ENCODE measurements at regions not wholly inside any gene's neighbourhood (a gene's known extent, or its start where the extent isn't known, plus 50 kb on each side); places are given as distances from the start of the nearest gene placed in this dataset.
"Not testable (repeated sequence)": the region's sequence is repeated elsewhere in the genome, so short reads cannot be mapped to it uniquely, and the experiment has no call there.

DNA sequence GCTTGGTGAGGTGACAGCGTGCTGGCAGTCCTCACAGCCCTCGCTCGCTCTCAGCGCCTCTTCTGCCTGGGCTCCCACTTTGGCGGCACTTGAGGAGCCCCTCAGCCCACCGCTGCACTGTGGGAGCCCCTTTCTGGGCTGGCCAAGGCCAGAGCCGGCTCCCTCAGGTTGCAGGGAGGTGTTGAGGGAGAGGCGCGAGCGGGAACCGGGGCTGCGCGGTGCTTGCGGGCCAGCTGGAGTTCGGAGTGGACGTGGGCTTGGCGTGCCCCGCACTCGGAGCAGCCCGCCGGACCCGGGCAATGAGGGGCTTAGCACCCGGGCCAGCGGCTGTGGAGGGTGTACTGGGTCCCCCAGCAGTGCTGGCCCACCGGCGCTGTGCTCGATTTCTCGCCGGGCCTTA lies 134.2 kb upstream of the BASP1 start:
- not testable (repeated sequence) for DNase-seq (ENCODE audit: low read depth)

- peak; percentile 82 for DNase-seq (ENCODE audit: low read depth)
These were observed 130.4 kb upstream of the BASP1 start for GRCh38 chr5:17087035-17087434.

- DNase-seq (ENCODE audit: low read depth), result no peak
These were observed 129.4 kb upstream of the BASP1 start for GRCh38 chr5:17088051-17088450.

DNA sequence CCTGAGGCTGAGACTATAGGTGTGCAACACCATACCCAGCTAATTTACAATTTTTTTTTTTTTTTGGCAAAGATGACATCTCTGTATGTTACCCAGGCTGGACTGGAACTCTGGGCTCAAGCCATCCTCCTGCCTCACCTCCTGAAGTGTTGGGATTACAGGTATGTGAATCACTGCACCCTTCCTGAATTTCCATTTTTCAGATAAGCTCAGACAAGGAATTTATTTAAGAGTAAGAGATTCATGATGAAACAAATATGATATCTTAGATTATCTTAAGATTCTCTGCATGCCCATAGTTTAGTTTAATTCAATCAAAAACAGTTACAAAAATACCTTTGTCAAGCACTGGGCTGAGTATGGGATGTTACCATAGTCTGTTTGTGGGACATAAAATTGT lies 128.4 kb upstream of the BASP1 start:
- DNase-seq (ENCODE audit: low read depth), result no peak

DNA sequence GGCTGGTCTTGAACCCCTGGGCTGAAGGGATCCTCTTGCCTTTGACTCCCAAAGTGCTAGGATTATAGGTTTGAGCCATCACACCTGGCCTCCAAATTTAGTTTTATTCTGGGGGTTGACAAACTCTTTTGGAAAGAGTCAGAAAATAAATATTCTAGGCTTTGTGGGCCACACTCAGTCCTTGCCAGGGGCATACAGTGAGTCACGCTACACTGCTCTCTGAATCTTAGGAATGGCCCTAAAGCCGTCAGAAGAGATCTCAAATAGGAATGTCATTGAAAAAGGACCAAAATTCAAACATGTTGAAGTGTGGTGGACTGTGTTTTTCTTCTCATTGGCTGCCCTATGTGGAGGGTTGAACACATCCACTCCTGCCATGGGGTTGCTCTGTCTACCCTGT lies 127.7 kb upstream of the BASP1 start:
- peak; percentile 78 for DNase-seq (ENCODE audit: low read depth)

DNA sequence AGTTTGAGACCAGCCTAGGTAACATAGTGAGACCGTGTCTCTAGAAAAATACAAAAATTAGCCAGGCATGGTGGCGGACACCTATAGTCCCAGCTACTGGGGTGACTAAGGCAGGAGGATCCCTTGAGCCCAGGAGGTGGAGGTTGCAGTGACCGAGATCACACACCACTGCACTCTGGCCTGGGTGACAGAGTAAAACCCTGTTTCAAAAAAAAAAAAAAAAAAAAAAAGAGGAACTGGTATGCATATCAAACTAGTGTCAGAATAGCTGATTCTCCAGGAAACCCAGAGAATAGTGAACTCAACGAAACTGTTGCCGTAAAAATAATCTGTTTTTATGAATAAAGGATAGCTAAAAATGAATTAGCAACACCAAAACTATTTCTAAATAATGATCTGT lies 126.6 kb upstream of the BASP1 start:
- no peak for DNase-seq (ENCODE audit: low read depth)

DNA sequence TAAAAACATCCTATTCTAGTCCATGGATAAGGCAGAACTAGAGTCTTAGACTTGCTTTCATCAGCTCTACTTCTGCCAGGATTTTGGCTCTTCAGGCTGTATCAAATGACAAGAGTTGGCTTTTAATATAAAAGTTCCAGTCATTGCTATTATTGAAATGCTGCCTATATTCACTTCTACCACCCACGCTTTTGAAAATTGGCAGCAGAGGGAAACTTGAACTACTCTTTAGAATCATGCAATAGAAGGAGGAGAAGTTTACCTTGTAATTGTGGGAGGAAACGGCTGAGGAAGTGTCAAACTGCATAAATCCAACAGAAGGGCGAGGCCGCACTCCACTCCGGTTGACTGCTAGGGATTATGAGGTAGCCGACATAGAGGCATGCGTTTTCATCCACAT lies 122.6 kb upstream of the BASP1 start:
- no peak for DNase-seq (ENCODE audit: low read depth)

GRCh38 chr5:17096952-17097695 lies 120.3 kb upstream of the BASP1 start:
- no peak for DNase-seq (ENCODE audit: low read depth)

- DNase-seq (ENCODE audit: low read depth), result no peak
These were observed 117.5 kb upstream of the BASP1 start for GRCh38 chr5:17099946-17100345.

DNA sequence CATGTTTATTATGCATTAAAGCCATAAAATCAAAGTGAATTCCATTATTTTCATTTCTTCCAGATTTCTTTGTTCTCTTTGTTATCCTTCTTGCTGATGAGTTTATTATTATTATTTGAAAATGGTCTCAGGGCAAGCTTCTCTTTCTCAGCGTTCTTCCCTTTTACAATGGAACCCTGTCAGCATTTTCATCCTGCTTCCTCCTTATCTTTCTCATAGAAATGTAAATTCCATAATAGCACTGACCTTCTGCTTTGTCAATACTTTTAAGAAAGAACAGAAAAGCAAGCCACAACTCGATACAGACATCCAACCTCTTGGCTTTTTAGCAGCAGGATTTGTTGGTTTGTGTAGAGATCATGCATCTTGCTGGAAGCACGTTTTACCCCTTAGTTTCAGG lies 114.0 kb upstream of the BASP1 start:
- DNase-seq (ENCODE audit: low read depth), result no peak

DNA sequence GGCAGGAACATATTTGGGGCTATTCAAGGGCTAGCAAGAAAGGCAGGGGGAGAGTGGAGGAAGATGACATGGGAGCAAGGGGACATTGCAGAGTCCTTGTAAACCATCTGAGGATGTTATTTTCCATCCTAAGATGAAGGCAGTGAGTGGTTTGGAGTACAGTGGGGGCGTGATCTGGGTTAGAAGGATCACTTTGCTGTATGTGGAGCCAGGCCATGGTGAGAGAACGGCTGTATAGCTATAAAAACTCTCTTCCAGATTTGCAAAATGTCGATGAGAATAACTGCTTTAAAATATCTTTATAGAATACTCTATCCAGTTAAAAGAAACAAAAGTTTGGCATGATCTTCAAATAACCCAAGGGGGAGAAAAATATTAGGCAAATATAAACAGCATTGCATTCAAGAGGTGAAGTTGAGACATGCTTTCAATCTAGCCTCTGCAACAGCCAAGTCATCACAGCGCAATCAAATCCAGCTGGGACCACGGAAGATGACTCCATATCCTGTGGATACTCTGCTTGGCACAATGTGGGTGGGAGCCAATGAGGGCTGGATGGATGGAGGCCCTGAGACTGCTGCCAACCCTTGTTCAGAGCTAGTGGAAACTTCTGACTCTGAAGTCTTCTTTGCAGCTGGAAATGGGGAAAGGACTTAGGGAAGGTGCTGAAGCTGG lies 111.5 kb upstream of the BASP1 start:
- DNase-seq (ENCODE audit: low read depth), result peak; percentile 84

- DNase-seq (ENCODE audit: low read depth), result no peak
These were observed 110.9 kb upstream of the BASP1 start for GRCh38 chr5:17106521-17106920.

GRCh38 chr5:17112091-17112716 lies 105.2 kb upstream of the BASP1 start:
- not testable (repeated sequence) for DNase-seq (ENCODE audit: low read depth)

DNA sequence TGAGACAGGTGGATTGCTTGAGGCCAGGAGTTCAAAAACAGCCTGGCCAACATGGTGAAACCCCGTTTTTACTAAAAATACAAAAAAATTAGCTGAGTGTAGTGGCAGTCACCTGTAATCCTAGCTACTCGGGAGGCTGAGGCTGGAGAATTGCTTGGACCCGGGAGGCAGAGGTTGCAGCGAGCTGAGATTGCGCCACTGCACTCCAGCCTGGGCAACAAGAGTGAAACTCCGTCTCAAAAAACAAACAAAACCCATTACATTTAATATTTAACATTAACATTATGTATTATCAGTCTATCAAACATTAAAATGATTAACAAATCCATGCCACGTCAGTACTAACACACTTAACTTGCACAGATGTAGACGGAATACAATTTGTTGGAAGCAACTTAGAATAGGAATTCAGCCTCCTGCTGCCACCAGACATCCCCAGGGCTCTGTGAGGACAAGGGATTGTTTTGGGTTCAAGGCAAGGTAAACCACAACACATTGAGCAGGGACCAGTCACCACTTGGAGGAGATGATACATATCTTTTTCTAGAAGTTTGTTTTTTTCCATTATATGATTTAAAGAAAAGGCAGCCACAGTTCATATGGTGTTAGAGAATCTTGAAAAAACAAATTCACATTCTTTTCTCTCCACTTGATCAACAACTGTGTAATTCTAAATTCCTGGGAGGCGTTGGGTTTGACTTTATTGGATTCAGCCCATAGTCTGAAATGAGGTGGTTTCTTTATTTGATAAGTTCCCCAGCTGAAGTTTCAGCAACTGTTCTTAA lies 104.1 kb upstream of the BASP1 start:
- DNase-seq (ENCODE audit: low read depth), result peak; percentile 74

DNA sequence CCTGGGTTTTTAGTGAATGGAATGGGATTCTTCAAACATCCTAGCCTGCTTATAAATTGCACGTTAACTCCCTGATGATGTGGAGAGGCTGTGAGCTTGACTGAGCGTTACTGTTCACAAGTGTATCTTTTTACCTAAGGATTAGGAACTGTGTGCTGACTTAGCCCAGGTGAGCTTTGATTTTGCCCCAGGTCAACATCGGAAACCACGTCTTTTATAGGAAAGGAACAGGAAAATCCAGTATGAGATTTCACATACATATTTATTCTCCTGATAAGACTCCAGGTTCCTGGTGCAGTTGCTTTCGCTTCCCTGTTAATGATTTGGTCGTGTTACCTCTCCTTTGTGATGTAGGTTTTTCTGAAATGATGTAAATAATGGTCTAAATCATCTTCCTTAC lies 103.2 kb upstream of the BASP1 start:
- no peak for DNase-seq (ENCODE audit: low read depth)

DNA sequence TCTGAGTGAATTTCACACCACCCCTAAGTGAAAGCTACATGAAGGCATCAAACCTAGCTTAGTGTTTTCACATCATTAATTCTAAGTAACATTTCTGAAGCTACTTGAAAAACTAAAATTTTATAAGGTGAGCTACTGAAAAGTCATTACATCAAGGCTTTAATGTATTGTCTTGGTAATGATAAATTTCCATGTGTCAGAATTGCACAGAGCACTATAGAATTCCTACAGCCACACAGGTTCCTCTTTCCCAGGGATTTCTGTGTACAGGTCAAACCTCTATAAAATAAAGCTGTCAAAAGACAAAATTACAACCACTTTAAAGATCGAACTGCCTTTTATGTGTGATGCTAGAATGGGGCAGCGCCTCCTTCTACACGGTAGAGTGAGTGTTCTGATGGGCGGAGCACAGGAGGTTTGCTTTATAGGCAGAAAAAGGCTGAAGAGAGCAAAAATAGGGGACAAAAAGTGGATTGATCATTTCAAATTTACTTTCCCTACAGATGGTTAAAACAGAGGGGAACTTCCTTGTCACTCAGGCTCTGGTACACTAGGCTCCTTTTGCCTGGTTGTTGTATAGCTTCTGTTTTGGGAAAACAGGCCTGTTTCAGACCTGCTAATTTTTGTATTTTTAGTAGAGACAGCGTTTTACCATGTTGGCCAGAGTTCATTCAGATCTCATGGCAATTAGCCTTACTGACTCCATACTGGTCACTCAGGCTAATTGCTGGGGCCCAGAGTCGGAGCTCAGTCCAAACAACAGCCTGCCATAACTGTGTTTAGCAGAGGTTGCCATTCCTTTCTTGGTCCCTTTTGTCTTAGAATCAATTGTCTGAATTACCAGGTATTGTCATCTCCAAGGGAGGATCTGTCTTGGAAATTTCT lies 102.5 kb upstream of the BASP1 start:
- DNase-seq (ENCODE audit: low read depth), result no peak

DNA sequence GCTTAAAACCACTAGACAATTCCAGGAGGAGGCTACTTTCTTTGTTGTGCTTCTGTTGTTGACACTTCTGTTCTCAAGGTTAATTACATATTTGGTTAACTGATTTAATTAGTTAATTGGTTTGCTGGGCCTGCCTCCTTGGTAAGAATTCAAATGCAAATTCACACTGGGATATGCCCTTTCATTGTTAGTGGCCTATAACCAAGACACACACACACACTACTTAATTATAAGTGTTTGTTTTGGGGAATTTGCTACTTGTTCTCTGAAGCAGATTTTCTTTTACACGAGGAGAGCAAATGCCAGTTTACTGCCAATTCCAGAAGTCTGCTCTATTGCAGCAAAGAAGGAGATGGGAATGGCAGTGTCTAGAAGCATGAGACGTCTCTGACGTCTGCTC lies 101.6 kb upstream of the BASP1 start:
- no peak for DNase-seq (ENCODE audit: low read depth)

GRCh38 chr5:17118631-17119030 lies 98.8 kb upstream of the BASP1 start:
- peak; percentile 95 for DNase-seq (ENCODE audit: low read depth)

DNA sequence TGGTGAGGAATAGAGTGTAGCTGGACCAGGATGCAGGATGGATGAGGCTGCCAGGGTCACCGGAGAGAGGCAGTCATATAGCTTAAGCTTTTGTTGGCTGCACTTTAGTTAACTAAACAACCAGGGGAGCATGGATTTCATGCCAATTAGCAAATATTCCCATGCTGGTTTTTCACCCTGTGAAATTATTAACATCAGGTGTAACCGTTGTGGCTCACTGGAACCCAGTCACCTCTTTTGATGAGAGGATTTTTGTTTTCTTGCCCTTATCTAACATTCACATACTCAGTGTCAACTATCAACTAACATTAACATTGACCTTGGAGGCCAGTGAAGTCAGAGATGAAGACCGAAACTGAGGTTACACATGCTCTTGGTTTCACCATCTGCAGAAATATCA lies 97.2 kb upstream of the BASP1 start:
- DNase-seq (ENCODE audit: low read depth), result no peak

DNA sequence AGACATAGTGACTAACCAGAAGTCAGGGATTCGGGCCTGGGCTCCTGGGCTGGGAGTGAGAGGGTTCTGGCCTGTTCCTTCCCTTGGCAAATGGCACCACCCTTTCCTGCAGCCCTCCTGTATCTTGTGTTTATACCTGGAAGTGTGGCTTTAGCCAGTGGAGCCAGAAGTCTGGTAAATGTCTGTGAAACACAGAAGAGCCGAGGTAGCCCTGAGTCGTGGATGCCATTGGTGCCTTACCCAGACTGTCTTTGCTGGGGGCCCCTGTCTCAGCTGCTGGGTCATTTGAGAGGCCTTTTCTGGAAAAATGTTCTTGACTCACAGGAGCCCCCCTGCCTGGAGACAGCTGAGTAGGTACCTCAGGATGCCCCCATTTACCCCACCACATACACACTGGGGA lies 95.7 kb upstream of the BASP1 start:
- no peak for DNase-seq (ENCODE audit: low read depth)

GRCh38 chr5:17123010-17123409 lies 94.4 kb upstream of the BASP1 start:
- peak; percentile 39 for DNase-seq (ENCODE audit: low read depth)
